Breast epithelium (tissue), 4 donors: ENCODE measurements at regions not wholly inside any gene's neighbourhood (a gene's known extent, or its start where the extent isn't known, plus 50 kb on each side); places are given as distances from the start of the nearest gene placed in this dataset.

Experiments
- DNase-seq, 2 donors: peaks; one replicate each; pipeline ENCODE4 v3.0.0-alpha.2; 2019; ENCODE audit warnings: low spot score in 2 of 2
- H3K27ac ChIP-seq, 2 donors: fragments of 200-600 bp; sonication (generic) in 1 of 2; one replicate each; pipeline ENCODE4 v1.5.1; 2016 to 2019; ENCODE audit warnings: mild to moderate bottlenecking in 1 of 2
- H3K27me3 ChIP-seq, 2 donors: fragments of 200-600 bp; sonication (generic) in 1 of 2; one replicate each; pipeline versions ENCODE4 v1.5.1 to v1.6.0; 2017 to 2019; ENCODE audit warnings: control low read depth in 1 of 2, mild to moderate bottlenecking in 1 of 2
- H3K36me3 ChIP-seq: fragments of 200-600 bp; one replicate; pipeline ENCODE4 v1.5.1; 2019
- H3K4me1 ChIP-seq, 2 donors: fragments of 200-600 bp; sonication (generic); one replicate each; pipeline ENCODE4 v1.5.1; 2016 to 2019; ENCODE audit warnings: control low read depth in 1 of 2
- H3K4me3 ChIP-seq, 3 donors: fragments of 200-600 bp; sonication (generic); 1 replicate in 2 of 3; 2 replicates in 1 of 3; pipeline ENCODE4 v1.5.1; 2016 to 2019; ENCODE audit warnings: mild to moderate bottlenecking in 3 of 3, moderate library complexity in 2 of 3
- H3K9me3 ChIP-seq, 2 donors: fragments of 200-600 bp; sonication (generic) in 1 of 2; one replicate each; pipeline ENCODE4 v1.5.1; 2016 to 2019; ENCODE audit warnings: control low read depth in 1 of 2
- CTCF ChIP-seq, 3 donors: fragments of 450-650 bp; IDR thresholded peaks; one replicate each; pipeline ENCODE4 v1.5.1; 2016 to 2017; ENCODE audit warnings: antibody characterized with exemption in 3 of 3, mild to moderate bottlenecking in 3 of 3, moderate library complexity in 3 of 3
- POLR2A ChIP-seq: fragments of 450-650 bp; IDR thresholded peaks from one replicate; pipeline ENCODE4 v1.6.1; 2016; ENCODE audit warnings: antibody characterized with exemption, mild to moderate bottlenecking, moderate library complexity
- POLR2AphosphoS5 ChIP-seq, 3 donors: sonication (generic); formaldehyde crosslinking; IDR thresholded peaks; one replicate each; pipeline ENCODE4 v1.6.1; 2017; ENCODE audit warnings: antibody characterized with exemption in 3 of 3
- intact Hi-C: fragments of 100-400 bp; cut with DNase I; formaldehyde crosslinking; loops from one replicate; pipeline ENCODE4 v1.15.1; 2023; ENCODE audit warnings: low total_unique reads

GRCh38 chr9:86547571-86547970 lies 193.4 kb upstream of the TUT7 start:
- no peak for DNase-seq
- no peaks in the 10 kb centered on the region for H3K36me3 ChIP-seq
- H3K4me1 ChIP-seq: no peaks in the 10 kb centered on the region
- no peaks in the 10 kb centered on the region for H3K27me3 ChIP-seq
- no peaks in the 10 kb centered on the region for H3K9me3 ChIP-seq
- H3K4me3 ChIP-seq: no peak overlapping the region
- intact Hi-C loops: no loop called here
- TF ChIP-seq POLR2AphosphoS5 (IDR thresholded peaks at IDR 0.05) (no peak), POLR2A (no peak), CTCF (IDR thresholded peaks at IDR 0.05) (no peak)
- no peak overlapping the region for H3K27ac ChIP-seq

GRCh38 chr9:86546712-86547111 lies 192.5 kb upstream of the TUT7 start:
- intact Hi-C loops: no loop called here
- DNase-seq: no peak
- H3K9me3 ChIP-seq: no peaks in the 10 kb centered on the region
- H3K36me3 ChIP-seq: no peaks in the 10 kb centered on the region
- no peaks in the 10 kb centered on the region for H3K27me3 ChIP-seq
- no peak for TF ChIP-seq POLR2AphosphoS5 (IDR thresholded peaks at IDR 0.05)
- TF ChIP-seq CTCF (IDR thresholded peaks at IDR 0.05): no peak
- TF ChIP-seq POLR2A: no peak
- H3K4me1 ChIP-seq: no peaks in the 10 kb centered on the region
- peak overlapping the region in 1 of 2 donors; percentile 25 for H3K27ac ChIP-seq
- H3K4me3 ChIP-seq: no peak overlapping the region

- H3K27me3 ChIP-seq: no peaks in the 10 kb centered on the region
- H3K36me3 ChIP-seq: no peaks in the 10 kb centered on the region
- no peaks in the 10 kb centered on the region for H3K9me3 ChIP-seq
- H3K4me1 ChIP-seq: no peaks in the 10 kb centered on the region
- no peak overlapping the region for H3K27ac ChIP-seq
- intact Hi-C loops: no loop called here
- no peak for TF ChIP-seq POLR2AphosphoS5 (IDR thresholded peaks at IDR 0.05)
- TF ChIP-seq POLR2A: no peak
- H3K4me3 ChIP-seq: no peak overlapping the region
- no peak for DNase-seq
Observed at GRCh38 chr9:86545090-86545489, 190.9 kb upstream of the TUT7 start.

- Histone ChIP-seq H3K27ac (no peak overlapping the region), H3K9me3 (no peaks in the 10 kb centered on the region), H3K27me3 (no peaks in the 10 kb centered on the region), H3K36me3 (no peaks in the 10 kb centered on the region), H3K4me1 (no peaks in the 10 kb centered on the region), H3K4me3 (no peak overlapping the region)
- TF ChIP-seq CTCF (IDR thresholded peaks at IDR 0.05) (no peak), POLR2AphosphoS5 (IDR thresholded peaks at IDR 0.05) (no peak), POLR2A (no peak)
- no peak for DNase-seq
- intact Hi-C loops: no loop called here
Observed at GRCh38 chr9:86541014-86541570, 186.9 kb upstream of the TUT7 start.

- H3K9me3 ChIP-seq: no peaks in the 10 kb centered on the region
- H3K36me3 ChIP-seq: no peaks in the 10 kb centered on the region
- H3K4me3 ChIP-seq: no peak overlapping the region
- peak overlapping the region; percentile 63 to 72 for H3K27ac ChIP-seq
- H3K27me3 ChIP-seq: no peaks in the 10 kb centered on the region
- intact Hi-C loops: no loop called here
- DNase-seq: no peak
- TF ChIP-seq CTCF (IDR thresholded peaks at IDR 0.05) (no peak), POLR2A (no peak), POLR2AphosphoS5 (IDR thresholded peaks at IDR 0.05) (no peak)
- H3K4me1 ChIP-seq: no peaks in the 10 kb centered on the region
Observed at GRCh38 chr9:86535406-86535915, 181.3 kb upstream of the TUT7 start.
